ENCODE measurements at regions not wholly inside any gene's neighbourhood (a gene's known extent, or its start where the extent isn't known, plus 50 kb on each side); places are given as distances from the start of the nearest gene placed in this dataset.

DNA sequence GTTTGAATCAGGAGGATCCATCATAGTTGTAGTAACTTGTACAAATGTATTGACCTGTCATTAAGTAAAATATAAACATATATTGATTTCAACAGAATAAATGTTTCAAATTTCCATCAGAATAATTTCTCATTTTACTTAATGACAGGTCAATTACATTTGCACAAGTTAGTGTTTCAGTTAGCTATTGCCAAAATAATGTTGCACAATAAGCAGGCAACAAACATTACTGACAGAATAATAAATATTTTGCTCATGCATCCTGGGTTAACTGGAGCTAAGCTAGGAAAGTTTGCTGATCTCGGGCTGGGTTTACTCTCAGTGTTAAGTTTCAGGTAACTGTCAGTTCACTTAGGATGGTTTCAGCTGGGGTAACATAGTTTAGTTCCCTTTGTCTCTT, 822.4 kb downstream of the KCNT2 start:
- TF ChIP-seq, protein P1, sequence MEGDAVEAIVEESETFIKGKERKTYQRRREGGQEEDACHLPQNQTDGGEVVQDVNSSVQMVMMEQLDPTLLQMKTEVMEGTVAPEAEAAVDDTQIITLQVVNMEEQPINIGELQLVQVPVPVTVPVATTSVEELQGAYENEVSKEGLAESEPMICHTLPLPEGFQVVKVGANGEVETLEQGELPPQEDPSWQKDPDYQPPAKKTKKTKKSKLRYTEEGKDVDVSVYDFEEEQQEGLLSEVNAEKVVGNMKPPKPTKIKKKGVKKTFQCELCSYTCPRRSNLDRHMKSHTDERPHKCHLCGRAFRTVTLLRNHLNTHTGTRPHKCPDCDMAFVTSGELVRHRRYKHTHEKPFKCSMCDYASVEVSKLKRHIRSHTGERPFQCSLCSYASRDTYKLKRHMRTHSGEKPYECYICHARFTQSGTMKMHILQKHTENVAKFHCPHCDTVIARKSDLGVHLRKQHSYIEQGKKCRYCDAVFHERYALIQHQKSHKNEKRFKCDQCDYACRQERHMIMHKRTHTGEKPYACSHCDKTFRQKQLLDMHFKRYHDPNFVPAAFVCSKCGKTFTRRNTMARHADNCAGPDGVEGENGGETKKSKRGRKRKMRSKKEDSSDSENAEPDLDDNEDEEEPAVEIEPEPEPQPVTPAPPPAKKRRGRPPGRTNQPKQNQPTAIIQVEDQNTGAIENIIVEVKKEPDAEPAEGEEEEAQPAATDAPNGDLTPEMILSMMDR (IDR thresholded peaks at IDR 0.05): no peak
- H3K27me3 ChIP-seq (replicated peaks; ENCODE audit: insufficient read depth): no peaks in the 10 kb centered on the region
- no peaks in the 10 kb centered on the region for H3K4me1 ChIP-seq (ENCODE audit: control insufficient read depth in 1 of 2, low read depth in 2 of 2)
- H3K4me3 ChIP-seq: no peak overlapping the region
- no peak overlapping the region for H3K27ac ChIP-seq
- no peaks in the 10 kb centered on the region for H3K36me3 ChIP-seq
- ATAC-seq (ENCODE audit: insufficient number of reproducible peaks, low FRiP score, low read depth): no peak
- no peak for DNase-seq (ENCODE audit: low spot score)
- no peaks in the 10 kb centered on the region for H3K9me3 ChIP-seq

DNA sequence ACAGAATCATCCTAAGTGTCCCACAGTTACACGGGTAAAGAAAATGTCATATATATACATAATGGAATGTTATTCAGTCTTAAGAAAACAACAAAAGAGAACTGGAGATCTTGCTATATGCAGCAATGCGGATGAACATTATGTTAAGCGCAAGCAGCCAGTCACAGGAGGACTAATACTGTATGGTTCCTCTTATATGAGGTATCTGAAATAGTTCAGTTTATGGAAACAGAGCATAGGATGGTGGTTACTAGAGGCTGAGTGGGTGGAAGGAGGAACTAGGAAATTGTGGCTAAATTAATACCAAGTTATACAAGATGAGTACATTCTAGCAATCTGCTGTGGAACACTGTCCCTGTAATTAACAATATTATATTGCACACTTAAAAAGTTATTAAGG, 834.3 kb downstream of the KCNT2 start:
- DNase-seq (ENCODE audit: low spot score): no peak

DNA sequence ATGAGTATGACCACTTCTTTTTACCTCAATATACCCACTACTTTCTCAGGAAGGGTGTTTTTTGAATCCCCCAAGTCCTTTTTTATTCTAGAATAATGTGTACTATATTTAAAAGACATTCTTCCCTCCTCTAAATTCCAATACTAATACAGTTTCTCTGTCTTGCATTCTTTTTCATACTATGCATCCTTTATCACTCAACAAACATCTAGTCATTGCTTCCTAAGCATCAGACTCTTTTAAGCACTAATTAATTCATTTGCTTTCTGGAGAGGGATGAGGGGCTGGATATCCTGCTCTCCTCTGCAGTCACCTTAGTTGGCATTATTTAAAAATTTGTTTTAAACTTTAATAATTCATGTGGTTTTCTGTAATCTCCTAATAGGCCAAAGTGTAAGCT, 838.8 kb downstream of the KCNT2 start:
- Histone ChIP-seq H3K27me3 (replicated peaks; ENCODE audit: insufficient read depth) (no peaks in the 10 kb centered on the region), H3K4me3 (no peak overlapping the region), H3K4me1 (ENCODE audit: control insufficient read depth in 1 of 2, low read depth in 2 of 2) (no peaks in the 10 kb centered on the region), H3K36me3 (no peaks in the 10 kb centered on the region), H3K27ac (no peak overlapping the region), H3K9me3 (no peaks in the 10 kb centered on the region)
- TF ChIP-seq, protein P1 (IDR thresholded peaks at IDR 0.05): no peak
- no peak for ATAC-seq (ENCODE audit: insufficient number of reproducible peaks, low FRiP score, low read depth)
- DNase-seq (ENCODE audit: low spot score): no peak

More for the DNA sequence above, 834.3 kb downstream of the KCNT2 start:
- Histone ChIP-seq H3K4me3 (no peak overlapping the region), H3K9me3 (no peaks in the 10 kb centered on the region), H3K4me1 (ENCODE audit: control insufficient read depth in 1 of 2, low read depth in 2 of 2) (no peaks in the 10 kb centered on the region), H3K36me3 (no peaks in the 10 kb centered on the region), H3K27ac (no peak overlapping the region), H3K27me3 (replicated peaks; ENCODE audit: insufficient read depth) (no peaks in the 10 kb centered on the region)
- TF ChIP-seq, protein P1 (IDR thresholded peaks at IDR 0.05): no peak
- ATAC-seq (ENCODE audit: insufficient number of reproducible peaks, low FRiP score, low read depth): no peak

DNA sequence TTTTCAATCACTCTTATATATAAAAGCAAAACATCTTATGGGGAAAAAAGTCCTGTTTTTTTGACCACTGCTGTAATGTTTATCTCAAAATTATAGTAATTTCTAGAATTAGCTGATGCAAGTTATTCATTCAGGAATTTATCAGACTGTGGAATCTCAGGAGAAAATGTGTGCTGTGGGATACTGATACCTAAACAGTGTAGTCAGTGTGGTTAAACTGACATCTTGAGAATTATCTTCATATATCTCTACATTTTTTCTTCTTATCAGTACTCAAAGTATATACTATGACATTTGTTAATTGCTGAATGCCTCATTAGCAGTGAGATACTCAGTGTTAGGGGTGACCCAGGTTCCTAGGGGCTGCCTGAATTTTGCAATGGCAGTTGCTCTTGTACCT, 839.3 kb downstream of the KCNT2 start:
- no peak overlapping the region for H3K4me3 ChIP-seq
- H3K27me3 ChIP-seq (replicated peaks; ENCODE audit: insufficient read depth): no peaks in the 10 kb centered on the region
- ATAC-seq (ENCODE audit: insufficient number of reproducible peaks, low FRiP score, low read depth): no peak
- no peak for DNase-seq (ENCODE audit: low spot score)
- TF ChIP-seq, protein P1 (IDR thresholded peaks at IDR 0.05): no peak
- no peaks in the 10 kb centered on the region for H3K4me1 ChIP-seq (ENCODE audit: control insufficient read depth in 1 of 2, low read depth in 2 of 2)
- H3K27ac ChIP-seq: no peak overlapping the region
- no peaks in the 10 kb centered on the region for H3K9me3 ChIP-seq
- H3K36me3 ChIP-seq: no peaks in the 10 kb centered on the region

DNA sequence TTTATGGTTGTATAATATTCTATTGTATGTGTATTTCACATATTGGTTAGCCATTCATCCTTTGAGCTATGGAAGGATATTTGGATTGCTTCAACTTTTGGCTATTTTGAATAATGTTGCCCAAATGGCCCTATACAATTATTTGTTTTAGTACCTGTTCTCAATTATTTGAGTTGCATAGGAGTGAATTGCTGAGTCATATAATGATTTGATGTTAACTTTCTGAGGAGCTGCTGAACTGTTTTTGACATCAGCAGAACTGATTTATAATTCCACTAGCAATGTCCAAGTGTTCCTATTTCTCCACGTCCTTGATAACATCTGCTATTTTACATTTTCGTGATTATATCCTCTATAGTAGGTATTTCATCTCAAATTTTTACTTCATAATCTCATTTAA, 839.9 kb downstream of the KCNT2 start:
- TF ChIP-seq, protein P1 (IDR thresholded peaks at IDR 0.05): no peak
- Histone ChIP-seq H3K4me3 (no peak overlapping the region), H3K4me1 (ENCODE audit: control insufficient read depth in 1 of 2, low read depth in 2 of 2) (no peaks in the 10 kb centered on the region), H3K36me3 (no peaks in the 10 kb centered on the region), H3K27me3 (replicated peaks; ENCODE audit: insufficient read depth) (no peaks in the 10 kb centered on the region), H3K9me3 (no peaks in the 10 kb centered on the region), H3K27ac (no peak overlapping the region)
- DNase-seq (ENCODE audit: low spot score) (no peak), ATAC-seq (ENCODE audit: insufficient number of reproducible peaks, low FRiP score, low read depth) (no peak)
